ENCODE measurements at regions not wholly inside any gene's neighbourhood (a gene's known extent, or its start where the extent isn't known, plus 50 kb on each side); places are given as distances from the start of the nearest gene placed in this dataset.

DNA sequence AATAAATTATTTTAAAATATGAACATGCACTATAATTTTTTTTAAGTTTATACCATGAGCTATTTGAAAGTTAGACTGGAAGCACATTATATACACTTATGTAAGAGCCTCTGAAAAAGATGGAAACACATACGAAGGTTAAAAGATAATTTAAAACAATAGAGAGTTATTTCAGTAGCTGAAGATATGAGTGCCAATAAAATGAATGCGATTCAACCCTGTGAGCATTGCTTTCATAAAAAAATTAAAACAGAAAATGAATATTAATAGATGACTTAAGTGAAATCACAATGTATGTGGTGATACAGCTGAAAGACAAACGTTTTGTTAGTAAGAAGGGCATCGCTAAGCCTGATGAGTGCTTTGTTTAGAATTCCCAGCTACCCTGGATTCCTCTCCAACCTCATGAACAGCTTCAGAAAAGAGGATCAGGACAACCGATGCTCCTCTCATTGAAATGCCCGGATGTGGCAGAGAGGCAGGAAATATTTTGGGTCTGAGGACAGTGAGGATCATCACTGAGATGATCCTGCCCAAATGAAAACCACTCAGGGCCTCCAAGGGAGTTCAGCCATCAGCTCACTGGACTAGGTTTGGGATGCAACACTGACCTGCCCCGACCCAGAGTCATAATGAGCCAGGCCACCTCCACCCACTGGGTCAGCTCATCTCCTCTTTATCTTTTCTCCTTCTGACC, 60.2 kb upstream of the TOP3B start:
- DNase-seq (no peak), ATAC-seq (ENCODE audit: low read depth) (no peak)
- ChIA-PET CTCF (interaction anchor here (0.9 to 5.3 kb wide), 10 partner anchors 12 to 300 kb away, joined by 3 to 43 read pairs (median 4); no protein-coding TSS in a partner anchor), POLR2A (interaction anchor here (0.6 to 2.7 kb wide), 12 partner anchors 11 to 1744 kb away, joined by 3 to 65 read pairs (median 5); partner anchors contain the start of genes C22orf15 and TOP3B)
- intact Hi-C loops (cut with micrococcal nuclease) = loop anchor here (1.0 to 2.0 kb wide), 2 partner anchors 11 to 18 kb away; no protein-coding TSS in a partner anchor
- peak overlapping the region; percentile 82 for H3K4me3 Mint-ChIP-seq
- H3K4me1 Mint-ChIP-seq = peaks cover 80% of the 10 kb centered on the region
- H3K27me3 Mint-ChIP-seq = no peaks in the 10 kb centered on the region
- peaks cover 2% of the 10 kb centered on the region for H3K9me3 Mint-ChIP-seq
- TF ChIP-seq, protein P1, sequence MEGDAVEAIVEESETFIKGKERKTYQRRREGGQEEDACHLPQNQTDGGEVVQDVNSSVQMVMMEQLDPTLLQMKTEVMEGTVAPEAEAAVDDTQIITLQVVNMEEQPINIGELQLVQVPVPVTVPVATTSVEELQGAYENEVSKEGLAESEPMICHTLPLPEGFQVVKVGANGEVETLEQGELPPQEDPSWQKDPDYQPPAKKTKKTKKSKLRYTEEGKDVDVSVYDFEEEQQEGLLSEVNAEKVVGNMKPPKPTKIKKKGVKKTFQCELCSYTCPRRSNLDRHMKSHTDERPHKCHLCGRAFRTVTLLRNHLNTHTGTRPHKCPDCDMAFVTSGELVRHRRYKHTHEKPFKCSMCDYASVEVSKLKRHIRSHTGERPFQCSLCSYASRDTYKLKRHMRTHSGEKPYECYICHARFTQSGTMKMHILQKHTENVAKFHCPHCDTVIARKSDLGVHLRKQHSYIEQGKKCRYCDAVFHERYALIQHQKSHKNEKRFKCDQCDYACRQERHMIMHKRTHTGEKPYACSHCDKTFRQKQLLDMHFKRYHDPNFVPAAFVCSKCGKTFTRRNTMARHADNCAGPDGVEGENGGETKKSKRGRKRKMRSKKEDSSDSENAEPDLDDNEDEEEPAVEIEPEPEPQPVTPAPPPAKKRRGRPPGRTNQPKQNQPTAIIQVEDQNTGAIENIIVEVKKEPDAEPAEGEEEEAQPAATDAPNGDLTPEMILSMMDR (IDR thresholded peaks at IDR 0.05) = no peak
- peak overlapping the region; percentile 82 for H3K27ac Mint-ChIP-seq
- H3K36me3 Mint-ChIP-seq (ENCODE audit: low read depth) = no peaks in the 10 kb centered on the region

DNA sequence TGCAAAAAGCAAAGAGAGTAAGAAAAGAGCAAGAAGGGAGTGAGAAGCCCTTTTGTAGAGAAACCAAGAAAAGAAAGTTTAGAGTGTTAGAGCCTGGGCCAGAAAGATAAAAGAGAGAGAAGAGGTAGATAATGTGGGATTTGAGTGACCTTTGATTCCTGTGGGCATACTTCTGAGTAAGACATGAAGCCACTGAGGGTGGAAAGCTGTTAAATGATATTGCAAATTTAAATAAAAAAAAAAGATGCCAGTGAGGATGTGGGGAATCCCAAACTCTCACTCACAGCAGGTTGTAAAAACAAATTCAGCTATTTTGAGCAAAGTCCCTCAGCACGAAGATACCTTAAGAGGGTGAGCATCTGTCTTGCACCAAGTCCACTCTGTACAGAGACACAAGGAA, 59.4 kb upstream of the TOP3B start:
- TF ChIP-seq, protein P1 (IDR thresholded peaks at IDR 0.05) = no peak
- CTCF ChIA-PET = interaction anchor here (0.9 to 5.3 kb wide), 9 partner anchors 12 to 194 kb away, joined by 3 to 43 read pairs (median 4); no protein-coding TSS in a partner anchor
- Mint-ChIP-seq H3K27me3 (no peaks in the 10 kb centered on the region), H3K4me1 (peaks cover 81% of the 10 kb centered on the region), H3K36me3 (ENCODE audit: low read depth) (no peaks in the 10 kb centered on the region), H3K27ac (peak overlapping the region; percentile 41), H3K9me3 (peaks cover 2% of the 10 kb centered on the region), H3K4me3 (peak overlapping the region; percentile 52)
- POLR2A ChIA-PET = interaction anchor here (0.6 to 2.7 kb wide), 9 partner anchors 11 to 1721 kb away, joined by 3 to 65 read pairs (median 4); partner anchors contain the start of gene C22orf15
- intact Hi-C loops (cut with micrococcal nuclease) = loop anchor here (1.0 to 2.0 kb wide), 2 partner anchors 11 to 19 kb away; no protein-coding TSS in a partner anchor
- DNase-seq = no peak
- ATAC-seq (ENCODE audit: low read depth) = no peak

DNA sequence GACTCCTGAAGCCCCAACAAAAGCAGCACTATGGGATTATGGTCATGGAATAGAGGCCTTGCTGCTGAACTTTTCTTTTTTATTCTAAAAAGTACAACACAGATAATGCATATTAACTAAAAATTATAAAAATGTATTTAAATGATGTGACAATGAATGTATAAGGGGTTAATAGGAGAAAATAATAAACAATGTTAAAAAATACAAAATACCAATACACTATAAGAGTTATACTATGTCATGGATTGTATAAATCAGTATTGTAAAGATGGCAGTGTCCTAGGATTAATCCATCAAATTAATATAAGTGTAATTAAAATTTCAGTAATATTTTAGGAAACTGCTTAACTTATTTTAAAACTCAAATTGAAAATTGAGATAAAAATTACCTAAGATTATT, 58.3 kb upstream of the TOP3B start:
- TF ChIP-seq, protein P1 (IDR thresholded peaks at IDR 0.05) = no peak
- intact Hi-C loops (cut with micrococcal nuclease) = no loop called here
- Mint-ChIP-seq H3K27ac (no peak overlapping the region), H3K4me3 (no peak overlapping the region), H3K27me3 (no peaks in the 10 kb centered on the region), H3K36me3 (ENCODE audit: low read depth) (no peaks in the 10 kb centered on the region), H3K4me1 (peaks cover 82% of the 10 kb centered on the region), H3K9me3 (peaks cover 2% of the 10 kb centered on the region)
- no peak for DNase-seq
- ChIA-PET POLR2A (interaction anchor here (1.1 kb wide), 1 partner anchor 9 kb away, joined by 3 read pairs; no protein-coding TSS in a partner anchor), CTCF (interaction anchor here (5.0 kb wide), 1 partner anchor 19 kb away, joined by 43 read pairs; no protein-coding TSS in a partner anchor)
- ATAC-seq (ENCODE audit: low read depth) = no peak

DNA sequence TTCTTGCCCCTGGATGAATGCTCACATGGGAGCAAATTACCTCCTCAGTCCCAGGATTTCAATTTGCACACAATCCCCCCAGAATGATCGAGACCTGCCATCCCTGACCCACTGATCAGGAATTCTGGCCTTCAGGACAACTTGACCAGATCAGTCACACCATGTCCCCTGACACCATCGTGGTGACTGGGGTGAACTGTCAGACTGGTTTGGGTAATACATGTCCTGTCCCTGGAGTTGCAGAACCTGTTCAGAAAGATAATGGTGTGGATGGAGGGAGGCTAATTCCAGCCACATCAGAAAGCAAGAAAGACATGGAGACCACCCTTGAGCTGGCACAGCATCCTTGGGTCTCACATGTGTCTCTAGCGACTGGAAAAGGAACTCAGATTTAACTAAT, 57.9 kb upstream of the TOP3B start:
- POLR2A ChIA-PET = interaction anchor here (1.1 kb wide), 1 partner anchor 9 kb away, joined by 3 read pairs; no protein-coding TSS in a partner anchor
- TF ChIP-seq, protein P1 (IDR thresholded peaks at IDR 0.05) = no peak
- Mint-ChIP-seq H3K4me1 (peaks cover 82% of the 10 kb centered on the region), H3K9me3 (peaks cover 2% of the 10 kb centered on the region), H3K4me3 (no peak overlapping the region), H3K36me3 (ENCODE audit: low read depth) (no peaks in the 10 kb centered on the region), H3K27me3 (no peaks in the 10 kb centered on the region), H3K27ac (no peak overlapping the region)
- DNase-seq = no peak
- intact Hi-C loops (cut with micrococcal nuclease) = no loop called here
- CTCF ChIA-PET = no interaction called here
- ATAC-seq (ENCODE audit: low read depth) = no peak

Measured in activated B cell treated with CpG ODN at 0.5 μM for 24 hours (primary cell).